ENCODE measurements at regions not wholly inside any gene's neighbourhood (a gene's known extent, or its start where the extent isn't known, plus 50 kb on each side); places are given as distances from the start of the nearest gene placed in this dataset.
A peak's percentile ranks its signal among the peaks of the same experiment; 100 is the strongest.

DNA sequence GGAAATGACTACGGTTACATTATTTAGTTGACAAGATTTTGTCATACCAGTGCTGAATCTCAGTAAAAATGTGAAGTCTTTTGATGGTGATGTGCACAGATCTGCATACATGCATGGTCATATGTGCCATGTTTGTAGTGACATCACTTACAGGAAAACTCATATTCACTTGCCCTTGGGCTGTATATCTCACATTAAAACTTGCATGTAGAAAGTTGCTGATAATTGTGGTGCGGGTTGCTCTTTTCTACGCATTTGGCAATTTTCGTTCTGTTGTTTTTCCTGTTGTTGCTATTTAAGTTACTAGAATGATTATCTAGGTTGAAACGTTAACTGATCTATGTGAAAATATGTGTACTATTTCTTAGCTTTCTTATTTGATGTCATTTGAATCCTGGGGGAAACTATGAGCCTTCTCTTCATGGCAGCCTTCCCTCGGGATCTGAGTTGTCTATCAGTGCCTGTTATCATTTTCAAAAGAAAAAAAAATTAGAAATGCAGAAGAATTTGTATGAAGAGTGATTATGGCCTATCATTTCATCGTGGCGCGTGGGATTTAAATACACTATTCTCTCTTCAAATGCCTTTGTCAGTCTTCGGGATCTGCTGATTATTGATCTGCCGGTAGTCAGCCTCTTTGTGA is 296.6 kb downstream of the TMX3 start:
- Histone ChIP-seq H3K4me2 (ENCODE audit: low read length) (no peak overlapping the region), H3K27me3 (ENCODE audit: low read depth, low read length) (no peaks in the 10 kb centered on the region), H3K79me2 (ENCODE audit: low read length) (no peaks in the 10 kb centered on the region), H3K36me3 (replicated peaks; ENCODE audit: low read depth, low read length) (no peaks in the 10 kb centered on the region), H4K20me1 (ENCODE audit: insufficient read depth, low read length) (no peaks in the 10 kb centered on the region), H2AFZ (ENCODE audit: low read depth, low read length) (no peak overlapping the region), H3K9ac (ENCODE audit: low read length) (no peak overlapping the region), H3K4me1 (ENCODE audit: low read length) (peaks cover 3% of the 10 kb centered on the region; the same call in 1 of the 2 replicates), H3K4me3 (ENCODE audit: low read length) (no peak overlapping the region), H3K27ac (ENCODE audit: low read length) (no peak overlapping the region), H3K9me3 (ENCODE audit: insufficient read depth, low read length) (no peaks in the 10 kb centered on the region)
- no peak for TF ChIP-seq EZH2phosphoT487 (IDR thresholded peaks at IDR 0.05; ENCODE audit: low read depth)
- TF ChIP-seq, protein P1, sequence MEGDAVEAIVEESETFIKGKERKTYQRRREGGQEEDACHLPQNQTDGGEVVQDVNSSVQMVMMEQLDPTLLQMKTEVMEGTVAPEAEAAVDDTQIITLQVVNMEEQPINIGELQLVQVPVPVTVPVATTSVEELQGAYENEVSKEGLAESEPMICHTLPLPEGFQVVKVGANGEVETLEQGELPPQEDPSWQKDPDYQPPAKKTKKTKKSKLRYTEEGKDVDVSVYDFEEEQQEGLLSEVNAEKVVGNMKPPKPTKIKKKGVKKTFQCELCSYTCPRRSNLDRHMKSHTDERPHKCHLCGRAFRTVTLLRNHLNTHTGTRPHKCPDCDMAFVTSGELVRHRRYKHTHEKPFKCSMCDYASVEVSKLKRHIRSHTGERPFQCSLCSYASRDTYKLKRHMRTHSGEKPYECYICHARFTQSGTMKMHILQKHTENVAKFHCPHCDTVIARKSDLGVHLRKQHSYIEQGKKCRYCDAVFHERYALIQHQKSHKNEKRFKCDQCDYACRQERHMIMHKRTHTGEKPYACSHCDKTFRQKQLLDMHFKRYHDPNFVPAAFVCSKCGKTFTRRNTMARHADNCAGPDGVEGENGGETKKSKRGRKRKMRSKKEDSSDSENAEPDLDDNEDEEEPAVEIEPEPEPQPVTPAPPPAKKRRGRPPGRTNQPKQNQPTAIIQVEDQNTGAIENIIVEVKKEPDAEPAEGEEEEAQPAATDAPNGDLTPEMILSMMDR (IDR thresholded peaks at IDR 0.05; ENCODE audit: low read depth, low read length): no peak

DNA sequence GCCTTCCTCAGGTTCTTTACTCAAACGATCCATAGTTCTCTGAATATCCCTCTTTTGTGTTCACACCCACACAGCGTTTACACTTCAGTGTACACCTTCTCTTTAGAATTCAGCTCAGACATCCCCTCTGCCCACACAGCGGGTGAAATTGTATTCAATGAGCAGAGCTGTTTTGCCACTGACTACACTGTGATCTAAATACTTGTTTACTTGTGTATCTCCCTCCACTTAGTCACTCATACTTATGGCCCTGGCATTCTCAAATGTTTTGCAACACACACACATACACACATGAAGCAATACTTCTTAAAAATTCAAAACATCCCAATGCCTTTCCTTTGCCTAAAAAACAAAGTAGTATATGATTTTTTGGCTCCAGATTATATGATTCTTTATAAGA is 297.1 kb downstream of the TMX3 start:
- H3K27me3 ChIP-seq (ENCODE audit: low read depth, low read length): no peaks in the 10 kb centered on the region
- no peaks in the 10 kb centered on the region for H4K20me1 ChIP-seq (ENCODE audit: insufficient read depth, low read length)
- no peaks in the 10 kb centered on the region for H3K79me2 ChIP-seq (ENCODE audit: low read length)
- TF ChIP-seq, protein P1 (IDR thresholded peaks at IDR 0.05; ENCODE audit: low read depth, low read length): no peak
- TF ChIP-seq EZH2phosphoT487 (IDR thresholded peaks at IDR 0.05; ENCODE audit: low read depth): no peak
- no peak overlapping the region for H3K4me2 ChIP-seq (ENCODE audit: low read length)
- H3K9ac ChIP-seq (ENCODE audit: low read length): no peak overlapping the region
- H3K36me3 ChIP-seq (replicated peaks; ENCODE audit: low read depth, low read length): no peaks in the 10 kb centered on the region
- no peaks in the 10 kb centered on the region for H3K9me3 ChIP-seq (ENCODE audit: insufficient read depth, low read length)
- H2AFZ ChIP-seq (ENCODE audit: low read depth, low read length): peak overlapping the region; percentile 2; the same call in 1 of the 2 replicates
- H3K4me1 ChIP-seq (ENCODE audit: low read length): peaks cover 3% of the 10 kb centered on the region; the same call in 1 of the 2 replicates
- H3K27ac ChIP-seq (ENCODE audit: low read length): no peak overlapping the region
- H3K4me3 ChIP-seq (ENCODE audit: low read length): no peak overlapping the region

DNA sequence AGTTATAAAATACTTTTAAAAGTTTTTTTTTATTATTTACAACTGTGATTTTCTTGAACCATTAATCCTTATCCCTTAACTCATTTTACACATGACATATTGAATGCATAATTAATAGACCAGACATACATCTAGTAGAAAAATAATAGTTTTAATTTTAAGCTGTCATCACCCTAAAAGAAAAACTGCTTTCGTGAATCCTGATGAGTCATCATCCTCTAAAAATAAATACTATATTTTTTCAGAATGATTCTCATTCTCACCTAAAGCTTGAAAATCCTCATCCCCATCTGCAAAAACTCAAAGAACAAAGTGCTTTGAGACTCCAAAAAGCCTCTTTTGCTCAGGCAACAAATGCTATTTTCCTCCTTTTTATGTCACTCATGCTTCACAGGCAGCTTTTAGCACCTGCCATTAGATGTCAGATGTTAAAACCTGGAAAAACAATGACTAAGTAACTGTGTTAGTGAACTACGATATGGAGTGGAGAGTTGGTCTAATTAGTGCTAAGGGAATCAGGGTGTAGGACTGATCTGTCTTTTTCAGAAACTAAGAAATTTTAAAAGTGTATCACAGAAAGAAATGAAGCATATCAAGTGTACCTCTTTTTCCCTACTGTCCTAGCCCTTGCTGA is 297.6 kb downstream of the TMX3 start:
- H4K20me1 ChIP-seq (ENCODE audit: insufficient read depth, low read length): no peaks in the 10 kb centered on the region
- H3K4me3 ChIP-seq (ENCODE audit: low read length): no peak overlapping the region
- peak overlapping the region; percentile 41; the same call in 1 of the 2 replicates for H2AFZ ChIP-seq (ENCODE audit: low read depth, low read length)
- H3K4me1 ChIP-seq (ENCODE audit: low read length): peaks cover 3% of the 10 kb centered on the region; the same call in 1 of the 2 replicates
- no peak for TF ChIP-seq EZH2phosphoT487 (IDR thresholded peaks at IDR 0.05; ENCODE audit: low read depth)
- TF ChIP-seq, protein P1 (IDR thresholded peaks at IDR 0.05; ENCODE audit: low read depth, low read length): no peak
- H3K36me3 ChIP-seq (replicated peaks; ENCODE audit: low read depth, low read length): no peaks in the 10 kb centered on the region
- H3K27ac ChIP-seq (ENCODE audit: low read length): no peak overlapping the region
- H3K27me3 ChIP-seq (ENCODE audit: low read depth, low read length): no peaks in the 10 kb centered on the region
- H3K9me3 ChIP-seq (ENCODE audit: insufficient read depth, low read length): no peaks in the 10 kb centered on the region
- no peaks in the 10 kb centered on the region for H3K79me2 ChIP-seq (ENCODE audit: low read length)
- no peak overlapping the region for H3K9ac ChIP-seq (ENCODE audit: low read length)
- no peak overlapping the region for H3K4me2 ChIP-seq (ENCODE audit: low read length)

DNA sequence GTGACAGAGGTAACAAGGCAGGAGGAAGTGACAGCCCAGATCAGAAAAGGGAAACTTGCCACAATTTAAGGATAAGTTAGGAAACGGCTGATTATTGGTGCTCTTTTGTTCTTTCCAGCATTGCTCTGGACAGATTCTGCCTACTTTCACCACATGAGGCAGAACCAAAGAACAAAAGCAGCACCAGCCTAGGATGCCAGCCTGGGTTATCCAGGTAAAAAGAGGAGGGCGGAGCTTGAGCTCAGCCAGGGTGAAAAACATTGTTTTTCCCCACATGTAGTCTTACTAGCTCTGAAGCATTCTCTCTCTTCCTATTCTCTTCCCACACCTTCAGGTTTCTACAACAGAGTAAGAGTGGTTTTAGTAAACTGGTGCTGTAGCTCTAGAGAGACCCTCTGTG is 300.5 kb downstream of the TMX3 start:
- TF ChIP-seq, protein P1 (IDR thresholded peaks at IDR 0.05; ENCODE audit: low read depth, low read length): no peak
- no peak for TF ChIP-seq EZH2phosphoT487 (IDR thresholded peaks at IDR 0.05; ENCODE audit: low read depth)
- H3K36me3 ChIP-seq (replicated peaks; ENCODE audit: low read depth, low read length): no peaks in the 10 kb centered on the region
- no peaks in the 10 kb centered on the region for H4K20me1 ChIP-seq (ENCODE audit: insufficient read depth, low read length)
- peak overlapping the region; percentile 37; the same call in 1 of the 2 replicates for H2AFZ ChIP-seq (ENCODE audit: low read depth, low read length)
- no peak overlapping the region for H3K9ac ChIP-seq (ENCODE audit: low read length)
- H3K27ac ChIP-seq (ENCODE audit: low read length): no peak overlapping the region
- no peaks in the 10 kb centered on the region for H3K27me3 ChIP-seq (ENCODE audit: low read depth, low read length)
- H3K79me2 ChIP-seq (ENCODE audit: low read length): no peaks in the 10 kb centered on the region
- no peaks in the 10 kb centered on the region for H3K9me3 ChIP-seq (ENCODE audit: insufficient read depth, low read length)
- no peak overlapping the region for H3K4me2 ChIP-seq (ENCODE audit: low read length)
- H3K4me3 ChIP-seq (ENCODE audit: low read length): no peak overlapping the region
- peaks cover 3% of the 10 kb centered on the region; the same call in 1 of the 2 replicates for H3K4me1 ChIP-seq (ENCODE audit: low read length)

Data from OCI-LY3 (cell line).